ENCODE measurements at regions not wholly inside any gene's neighbourhood (a gene's known extent, or its start where the extent isn't known, plus 50 kb on each side); places are given as distances from the start of the nearest gene placed in this dataset.

DNA sequence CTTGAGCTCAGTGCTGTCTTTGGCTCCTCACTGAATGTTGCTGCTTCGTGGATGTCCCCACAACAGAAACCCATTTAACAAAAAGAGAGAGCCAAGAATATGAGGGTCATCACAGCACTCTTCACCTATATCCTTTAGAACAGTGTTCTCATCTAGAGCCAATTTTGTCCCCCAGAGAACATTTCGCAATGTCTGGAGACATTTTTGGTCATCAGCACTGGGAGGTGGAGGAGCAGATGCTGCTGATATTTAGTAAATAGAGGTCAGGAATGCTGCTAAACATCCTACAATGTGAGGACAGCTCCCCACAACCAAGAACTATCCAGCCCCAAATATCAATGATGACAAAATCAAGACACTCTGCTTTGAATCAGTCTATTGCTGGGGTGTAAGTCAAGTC is 92.5 kb downstream of the BBS10 start:
- TF ChIP-seq ZNF555 (tag by site-specific recombination; conservative IDR thresholded peaks at IDR 0.05) (no peak), SETDB1 (IDR thresholded peaks at IDR 0.05; ENCODE audit: insufficient read length, low read length) (no peak), ZBTB8A (tag by site-specific recombination; IDR thresholded peaks at IDR 0.05) (no peak), ZNF426 (tag by site-specific recombination; IDR thresholded peaks at IDR 0.05) (no peak)
- TF ChIP-seq, protein P1, sequence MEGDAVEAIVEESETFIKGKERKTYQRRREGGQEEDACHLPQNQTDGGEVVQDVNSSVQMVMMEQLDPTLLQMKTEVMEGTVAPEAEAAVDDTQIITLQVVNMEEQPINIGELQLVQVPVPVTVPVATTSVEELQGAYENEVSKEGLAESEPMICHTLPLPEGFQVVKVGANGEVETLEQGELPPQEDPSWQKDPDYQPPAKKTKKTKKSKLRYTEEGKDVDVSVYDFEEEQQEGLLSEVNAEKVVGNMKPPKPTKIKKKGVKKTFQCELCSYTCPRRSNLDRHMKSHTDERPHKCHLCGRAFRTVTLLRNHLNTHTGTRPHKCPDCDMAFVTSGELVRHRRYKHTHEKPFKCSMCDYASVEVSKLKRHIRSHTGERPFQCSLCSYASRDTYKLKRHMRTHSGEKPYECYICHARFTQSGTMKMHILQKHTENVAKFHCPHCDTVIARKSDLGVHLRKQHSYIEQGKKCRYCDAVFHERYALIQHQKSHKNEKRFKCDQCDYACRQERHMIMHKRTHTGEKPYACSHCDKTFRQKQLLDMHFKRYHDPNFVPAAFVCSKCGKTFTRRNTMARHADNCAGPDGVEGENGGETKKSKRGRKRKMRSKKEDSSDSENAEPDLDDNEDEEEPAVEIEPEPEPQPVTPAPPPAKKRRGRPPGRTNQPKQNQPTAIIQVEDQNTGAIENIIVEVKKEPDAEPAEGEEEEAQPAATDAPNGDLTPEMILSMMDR (tag by site-specific recombination; IDR thresholded peaks at IDR 0.05): no peak
- TF ChIP-seq, protein P2, sequence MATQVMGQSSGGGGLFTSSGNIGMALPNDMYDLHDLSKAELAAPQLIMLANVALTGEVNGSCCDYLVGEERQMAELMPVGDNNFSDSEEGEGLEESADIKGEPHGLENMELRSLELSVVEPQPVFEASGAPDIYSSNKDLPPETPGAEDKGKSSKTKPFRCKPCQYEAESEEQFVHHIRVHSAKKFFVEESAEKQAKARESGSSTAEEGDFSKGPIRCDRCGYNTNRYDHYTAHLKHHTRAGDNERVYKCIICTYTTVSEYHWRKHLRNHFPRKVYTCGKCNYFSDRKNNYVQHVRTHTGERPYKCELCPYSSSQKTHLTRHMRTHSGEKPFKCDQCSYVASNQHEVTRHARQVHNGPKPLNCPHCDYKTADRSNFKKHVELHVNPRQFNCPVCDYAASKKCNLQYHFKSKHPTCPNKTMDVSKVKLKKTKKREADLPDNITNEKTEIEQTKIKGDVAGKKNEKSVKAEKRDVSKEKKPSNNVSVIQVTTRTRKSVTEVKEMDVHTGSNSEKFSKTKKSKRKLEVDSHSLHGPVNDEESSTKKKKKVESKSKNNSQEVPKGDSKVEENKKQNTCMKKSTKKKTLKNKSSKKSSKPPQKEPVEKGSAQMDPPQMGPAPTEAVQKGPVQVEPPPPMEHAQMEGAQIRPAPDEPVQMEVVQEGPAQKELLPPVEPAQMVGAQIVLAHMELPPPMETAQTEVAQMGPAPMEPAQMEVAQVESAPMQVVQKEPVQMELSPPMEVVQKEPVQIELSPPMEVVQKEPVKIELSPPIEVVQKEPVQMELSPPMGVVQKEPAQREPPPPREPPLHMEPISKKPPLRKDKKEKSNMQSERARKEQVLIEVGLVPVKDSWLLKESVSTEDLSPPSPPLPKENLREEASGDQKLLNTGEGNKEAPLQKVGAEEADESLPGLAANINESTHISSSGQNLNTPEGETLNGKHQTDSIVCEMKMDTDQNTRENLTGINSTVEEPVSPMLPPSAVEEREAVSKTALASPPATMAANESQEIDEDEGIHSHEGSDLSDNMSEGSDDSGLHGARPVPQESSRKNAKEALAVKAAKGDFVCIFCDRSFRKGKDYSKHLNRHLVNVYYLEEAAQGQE (tag by site-specific recombination; IDR thresholded peaks at IDR 0.05): no peak

Measured in HEK293 (cell line).